Keratinocyte (primary cell): ENCODE measurements at regions not wholly inside any gene's neighbourhood (a gene's known extent, or its start where the extent isn't known, plus 50 kb on each side); places are given as distances from the start of the nearest gene placed in this dataset.

Experiments used
- DNase-seq: peaks from one replicate; pipeline ENCODE4 v3.0.0-alpha.2; 2011; ENCODE audit warnings: low read depth, missing footprints, low spot score
- FAIRE-seq: peaks from 2 replicates; lab custom pipeline; 2011; peaks lifted over from hg19 to GRCh38; lab: Jason Lieb, UNC
- H2AFZ ChIP-seq: 2 replicates; pipeline ENCODE4 v1.6.0; 2012; ENCODE audit warnings: low read length, control low read depth, inconsistent platforms; ENCODE audit not compliant: control insufficient read depth
- H3K27ac ChIP-seq: 2 replicates; pipeline ENCODE4 v1.5.1; 2011; ENCODE audit warnings: low read length; ENCODE audit not compliant: control insufficient read depth, insufficient read depth
- H3K27me3 ChIP-seq: 3 replicates; pipeline ENCODE4 v1.6.0; 2011; ENCODE audit warnings: low read length; ENCODE audit not compliant: control insufficient read depth, insufficient read depth; ENCODE audit errors: extremely low read depth
- H3K36me3 ChIP-seq, 2 experiments: 2 replicates in 1 of 2; 3 replicates in 1 of 2; pipeline ENCODE4 v1.5.1; 2011; ENCODE audit warnings: low read length in 2 of 2, mild to moderate bottlenecking in 1 of 2; ENCODE audit not compliant: control insufficient read depth in 2 of 2, insufficient read depth in 2 of 2; ENCODE audit errors: extremely low read depth in 1 of 2
- H3K4me1 ChIP-seq: 3 replicates; pipeline ENCODE4 v1.5.1; 2011; ENCODE audit warnings: low read length; ENCODE audit not compliant: control insufficient read depth, insufficient read depth; ENCODE audit errors: extremely low read depth
- H3K4me2 ChIP-seq: 3 replicates; pipeline ENCODE4 v1.6.0; 2011; ENCODE audit warnings: low read depth, low read length; ENCODE audit not compliant: control insufficient read depth, insufficient read depth; ENCODE audit errors: extremely low read depth
- H3K4me3 ChIP-seq, 3 experiments: fragments of 200-600 bp in 1 of 3; sonication (generic) in 1 of 3; 2 replicates in 2 of 3; 3 replicates in 1 of 3; pipeline ENCODE4 v1.5.1; 2011 to 2016; ENCODE audit warnings: low read length in 3 of 3, mild to moderate bottlenecking in 3 of 3, control low read depth in 2 of 3, inconsistent platforms in 1 of 3, low read depth in 1 of 3, mixed read lengths in 1 of 3, mixed run types in 1 of 3, moderate library complexity in 1 of 3; ENCODE audit not compliant: control insufficient read depth in 2 of 3, insufficient read depth in 2 of 3; ENCODE audit errors: extremely low read depth in 1 of 3
- H3K79me2 ChIP-seq: 2 replicates; pipeline ENCODE4 v1.6.0; 2012; ENCODE audit warnings: low read length; ENCODE audit not compliant: control insufficient read depth, insufficient read depth
- H3K9ac ChIP-seq: 3 replicates; pipeline ENCODE4 v1.6.0; 2011; ENCODE audit warnings: low read length; ENCODE audit not compliant: control insufficient read depth, insufficient read depth; ENCODE audit errors: extremely low read depth
- H3K9me1 ChIP-seq: 3 replicates; pipeline ENCODE4 v1.6.0; 2011; ENCODE audit warnings: low read length; ENCODE audit not compliant: control insufficient read depth, insufficient read depth; ENCODE audit errors: extremely low read depth
- H3K9me3 ChIP-seq: 2 replicates; pipeline ENCODE4 v1.5.1; 2012; ENCODE audit warnings: low read depth, low read length; ENCODE audit not compliant: control insufficient read depth
- H4K20me1 ChIP-seq: 3 replicates; pipeline ENCODE4 v1.6.0; 2011; ENCODE audit warnings: low read length; ENCODE audit not compliant: control insufficient read depth, insufficient read depth; ENCODE audit errors: extremely low read depth
- CTCF ChIP-seq, 3 experiments: IDR thresholded peaks in 1 of 3; conservative IDR thresholded peaks in 1 of 3; optimal IDR thresholded peaks in 1 of 3; 2 replicates in 2 of 3; 3 replicates in 1 of 3; pipeline versions ENCODE3 to v1.5.1; 2011; ENCODE audit warnings: low read length in 3 of 3, mild to moderate bottlenecking in 3 of 3, moderate library complexity in 2 of 3, control low read depth in 1 of 3, inconsistent platforms in 1 of 3; ENCODE audit not compliant: insufficient read depth in 2 of 3; ENCODE audit errors: extremely low read depth in 1 of 3
- EZH2 ChIP-seq: IDR thresholded peaks from one replicate; pipeline ENCODE4 v1.6.1; 2012; ENCODE audit warnings: inconsistent platforms, mild to moderate bottlenecking, low read length, moderate library complexity
- dilution Hi-C: fragments of 300-500 bp; cut with MboI; formaldehyde crosslinking; loops from one replicate; pipeline ENCODE4 v1.7.0; 2020; ENCODE audit warnings: low sequenced_read_pairs; ENCODE audit not compliant: extremely low pct_ligation_motif_present

GRCh38 chr22:48247829-48248228 lies 1485.4 kb downstream of the TBC1D22A start:
- no peaks in the 10 kb centered on the region for H3K27me3 ChIP-seq
- H2AFZ ChIP-seq = no peak overlapping the region
- DNase-seq = no peak
- TF ChIP-seq CTCF (optimal IDR thresholded peaks at IDR 0.05 in 1 of 3, IDR thresholded peaks at IDR 0.05 in 1 of 3, conservative IDR thresholded peaks at IDR 0.05 in 1 of 3; ENCODE audit: extremely low read depth in 1 of 3, insufficient read depth in 2 of 3, low read length in 3 of 3) (no peak), EZH2 (no peak)
- H3K4me1 ChIP-seq = no peaks in the 10 kb centered on the region
- H3K36me3 ChIP-seq = no peaks in the 10 kb centered on the region
- no peaks in the 10 kb centered on the region for H4K20me1 ChIP-seq
- no peak overlapping the region for H3K4me2 ChIP-seq
- H3K4me3 ChIP-seq = no peak overlapping the region
- dilution Hi-C loops = no loop called here
- no peaks in the 10 kb centered on the region for H3K9me1 ChIP-seq
- FAIRE-seq = no peak
- no peak overlapping the region for H3K9ac ChIP-seq
- no peaks in the 10 kb centered on the region for H3K79me2 ChIP-seq
- H3K27ac ChIP-seq = no peak overlapping the region
- peaks cover 12% of the 10 kb centered on the region for H3K9me3 ChIP-seq

- no peak overlapping the region for H3K4me3 ChIP-seq
- peaks cover 12% of the 10 kb centered on the region for H3K9me3 ChIP-seq
- H3K27ac ChIP-seq = no peak overlapping the region
- H3K9me1 ChIP-seq = no peaks in the 10 kb centered on the region
- no peaks in the 10 kb centered on the region for H4K20me1 ChIP-seq
- dilution Hi-C loops = no loop called here
- H3K36me3 ChIP-seq = no peaks in the 10 kb centered on the region
- TF ChIP-seq CTCF (optimal IDR thresholded peaks at IDR 0.05 in 1 of 3, IDR thresholded peaks at IDR 0.05 in 1 of 3, conservative IDR thresholded peaks at IDR 0.05 in 1 of 3; ENCODE audit: extremely low read depth in 1 of 3, insufficient read depth in 2 of 3, low read length in 3 of 3) (no peak), EZH2 (no peak)
- no peak overlapping the region for H3K9ac ChIP-seq
- FAIRE-seq (no peak), DNase-seq (no peak)
- no peaks in the 10 kb centered on the region for H3K79me2 ChIP-seq
- no peaks in the 10 kb centered on the region for H3K4me1 ChIP-seq
- H3K27me3 ChIP-seq = no peaks in the 10 kb centered on the region
- H3K4me2 ChIP-seq = no peak overlapping the region
- H2AFZ ChIP-seq = no peak overlapping the region
Measured at GRCh38 chr22:48245196-48245485, 1482.7 kb downstream of the TBC1D22A start.
